Uterus (tissue), 3 donors: ENCODE measurements at regions not wholly inside any gene's neighbourhood (a gene's known extent, or its start where the extent isn't known, plus 50 kb on each side); places are given as distances from the start of the nearest gene placed in this dataset.

Source experiments
- DNase-seq, 2 donors: peaks; one replicate each; pipeline ENCODE4 v3.0.0-alpha.2; 2019 to 2020
- H3K27ac ChIP-seq, 2 donors: fragments of 200-600 bp; sonication (generic); 1 replicate in 1 of 2; 2 replicates in 1 of 2; pipeline ENCODE4 v1.5.1; 2016 to 2018
- H3K27me3 ChIP-seq, 2 donors: fragments of 200-600 bp; sonication (generic); one replicate each; pipeline ENCODE4 v1.5.1; 2018 to 2019; ENCODE audit warnings: control low read depth in 1 of 2
- H3K36me3 ChIP-seq, 2 donors: fragments of 200-600 bp; sonication (generic); one replicate each; pipeline ENCODE4 v1.5.1; 2019; ENCODE audit warnings: control low read depth in 1 of 2
- H3K4me1 ChIP-seq, 2 donors: fragments of 200-600 bp; sonication (generic); one replicate each; pipeline ENCODE4 v1.5.1; 2018 to 2019; ENCODE audit warnings: control low read depth in 1 of 2
- H3K4me3 ChIP-seq, 2 donors: fragments of 200-600 bp; sonication (generic); 1 replicate in 1 of 2; 2 replicates in 1 of 2; pipeline ENCODE4 v1.5.1; 2018 to 2019; ENCODE audit warnings: mild to moderate bottlenecking in 1 of 2
- H3K9me3 ChIP-seq, 2 donors: fragments of 200-600 bp; sonication (generic); one replicate each; pipeline ENCODE4 v1.5.1; 2019; ENCODE audit warnings: control low read depth in 1 of 2
- POLR2A ChIP-seq, 2 donors: fragments of 450-650 bp; IDR thresholded peaks; one replicate each; pipeline ENCODE4 v1.6.1; 2016; ENCODE audit warnings: antibody characterized with exemption in 2 of 2, mild to moderate bottlenecking in 1 of 2, moderate library complexity in 1 of 2
- intact Hi-C: fragments of 100-400 bp; cut with DNase I; formaldehyde crosslinking; loops from one replicate; pipeline ENCODE4 v1.15.1; 2023; ENCODE audit warnings: low total_unique reads
- TF ChIP-seq, protein P1 (sequence below), 4 experiments: fragments of 200-600 bp in 2 of 4; fragments of 450-650 bp in 2 of 4; sonication (generic) in 2 of 4; IDR thresholded peaks; one replicate each; pipeline ENCODE4 v1.5.1; 2016 to 2019; ENCODE audit warnings: antibody characterized with exemption in 4 of 4, mild to moderate bottlenecking in 2 of 4, moderate library complexity in 1 of 4
- donor health status: DM: yes; HTN: yes; CAD: no.

DNA sequence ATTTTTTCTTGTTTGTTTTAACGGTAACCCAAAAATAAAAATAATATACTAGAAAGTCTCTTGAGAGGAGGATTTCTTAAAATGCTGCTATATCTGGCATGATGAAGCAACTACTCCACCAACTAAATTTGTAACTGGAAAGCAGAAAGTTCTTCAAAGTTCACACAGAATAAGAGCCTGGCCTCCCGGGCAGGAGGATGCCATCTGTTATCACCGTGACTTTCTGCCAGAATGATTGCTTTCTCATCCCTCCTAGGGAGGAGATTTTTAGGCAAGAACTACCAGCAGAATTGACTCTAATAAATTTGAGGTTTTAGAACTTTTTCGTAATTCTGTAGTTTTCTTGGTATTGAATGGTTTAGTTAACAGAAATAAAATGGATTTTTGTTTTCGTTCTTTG is 464.6 kb upstream of the ACTBL2 start:
- no peak overlapping the region for H3K4me3 ChIP-seq
- intact Hi-C loops: no loop called here
- TF ChIP-seq, protein P1, sequence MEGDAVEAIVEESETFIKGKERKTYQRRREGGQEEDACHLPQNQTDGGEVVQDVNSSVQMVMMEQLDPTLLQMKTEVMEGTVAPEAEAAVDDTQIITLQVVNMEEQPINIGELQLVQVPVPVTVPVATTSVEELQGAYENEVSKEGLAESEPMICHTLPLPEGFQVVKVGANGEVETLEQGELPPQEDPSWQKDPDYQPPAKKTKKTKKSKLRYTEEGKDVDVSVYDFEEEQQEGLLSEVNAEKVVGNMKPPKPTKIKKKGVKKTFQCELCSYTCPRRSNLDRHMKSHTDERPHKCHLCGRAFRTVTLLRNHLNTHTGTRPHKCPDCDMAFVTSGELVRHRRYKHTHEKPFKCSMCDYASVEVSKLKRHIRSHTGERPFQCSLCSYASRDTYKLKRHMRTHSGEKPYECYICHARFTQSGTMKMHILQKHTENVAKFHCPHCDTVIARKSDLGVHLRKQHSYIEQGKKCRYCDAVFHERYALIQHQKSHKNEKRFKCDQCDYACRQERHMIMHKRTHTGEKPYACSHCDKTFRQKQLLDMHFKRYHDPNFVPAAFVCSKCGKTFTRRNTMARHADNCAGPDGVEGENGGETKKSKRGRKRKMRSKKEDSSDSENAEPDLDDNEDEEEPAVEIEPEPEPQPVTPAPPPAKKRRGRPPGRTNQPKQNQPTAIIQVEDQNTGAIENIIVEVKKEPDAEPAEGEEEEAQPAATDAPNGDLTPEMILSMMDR (IDR thresholded peaks at IDR 0.05): no peak
- TF ChIP-seq POLR2A (IDR thresholded peaks at IDR 0.05): no peak
- no peaks in the 10 kb centered on the region for H3K27me3 ChIP-seq
- DNase-seq: no peak
- H3K36me3 ChIP-seq: no peaks in the 10 kb centered on the region
- H3K9me3 ChIP-seq: no peaks in the 10 kb centered on the region
- no peak overlapping the region for H3K27ac ChIP-seq
- H3K4me1 ChIP-seq: no peaks in the 10 kb centered on the region

DNA sequence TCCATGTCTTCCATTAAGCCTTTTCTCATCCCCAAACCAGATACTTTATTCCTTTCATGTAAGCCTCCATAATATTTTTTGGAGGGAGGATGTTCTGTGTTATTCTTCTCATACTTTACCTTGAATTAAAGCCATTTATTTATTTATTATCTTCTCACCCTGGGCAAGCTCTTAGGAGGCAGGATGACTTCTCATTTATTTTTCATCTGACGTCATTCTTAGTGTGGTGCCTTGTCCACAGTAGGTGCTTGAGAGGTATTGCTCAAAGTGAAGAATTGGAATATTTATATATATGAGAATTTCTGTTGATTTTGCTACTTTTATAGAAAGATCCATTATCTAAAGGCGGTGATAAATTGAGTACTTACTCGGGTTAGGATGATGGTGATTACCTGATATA is 458.3 kb upstream of the ACTBL2 start:
- Histone ChIP-seq H3K4me3 (no peak overlapping the region), H3K4me1 (no peaks in the 10 kb centered on the region), H3K27me3 (no peaks in the 10 kb centered on the region), H3K27ac (no peak overlapping the region), H3K36me3 (no peaks in the 10 kb centered on the region), H3K9me3 (no peaks in the 10 kb centered on the region)
- DNase-seq: no peak
- intact Hi-C loops: no loop called here
- TF ChIP-seq, protein P1 (IDR thresholded peaks at IDR 0.05): no peak
- TF ChIP-seq POLR2A (IDR thresholded peaks at IDR 0.05): no peak

DNA sequence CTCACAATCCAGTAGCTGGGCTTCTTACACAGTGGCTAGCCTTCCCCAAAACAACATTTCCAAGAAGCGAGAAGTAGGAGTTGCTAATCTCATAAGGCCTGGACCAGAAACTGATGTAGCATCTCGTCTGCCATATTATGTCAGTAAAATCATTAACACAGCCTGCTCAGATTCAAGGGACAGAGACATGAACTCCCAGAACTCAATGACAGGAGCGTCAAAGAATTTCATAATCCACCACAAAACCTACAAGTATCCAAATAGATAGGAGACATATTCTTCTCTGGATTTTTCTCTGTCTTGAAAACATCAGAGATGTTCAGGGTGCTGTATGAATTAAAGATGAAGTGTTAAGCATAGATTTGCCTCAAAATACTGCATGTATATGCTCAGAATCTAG is 457.6 kb upstream of the ACTBL2 start:
- TF ChIP-seq, protein P1 (IDR thresholded peaks at IDR 0.05): no peak
- no peak for TF ChIP-seq POLR2A (IDR thresholded peaks at IDR 0.05)
- no peaks in the 10 kb centered on the region for H3K9me3 ChIP-seq
- no peaks in the 10 kb centered on the region for H3K4me1 ChIP-seq
- no peaks in the 10 kb centered on the region for H3K27me3 ChIP-seq
- intact Hi-C loops: no loop called here
- no peak overlapping the region for H3K4me3 ChIP-seq
- DNase-seq: no peak
- no peaks in the 10 kb centered on the region for H3K36me3 ChIP-seq
- H3K27ac ChIP-seq: no peak overlapping the region

GRCh38 chr5:57939771-57940170 is 457.2 kb upstream of the ACTBL2 start:
- intact Hi-C loops: no loop called here
- DNase-seq: no peak
- no peak overlapping the region for H3K4me3 ChIP-seq
- H3K4me1 ChIP-seq: no peaks in the 10 kb centered on the region
- H3K36me3 ChIP-seq: no peaks in the 10 kb centered on the region
- H3K27me3 ChIP-seq: no peaks in the 10 kb centered on the region
- no peak overlapping the region for H3K27ac ChIP-seq
- TF ChIP-seq, protein P1 (IDR thresholded peaks at IDR 0.05): no peak
- TF ChIP-seq POLR2A (IDR thresholded peaks at IDR 0.05): no peak
- no peaks in the 10 kb centered on the region for H3K9me3 ChIP-seq

DNA sequence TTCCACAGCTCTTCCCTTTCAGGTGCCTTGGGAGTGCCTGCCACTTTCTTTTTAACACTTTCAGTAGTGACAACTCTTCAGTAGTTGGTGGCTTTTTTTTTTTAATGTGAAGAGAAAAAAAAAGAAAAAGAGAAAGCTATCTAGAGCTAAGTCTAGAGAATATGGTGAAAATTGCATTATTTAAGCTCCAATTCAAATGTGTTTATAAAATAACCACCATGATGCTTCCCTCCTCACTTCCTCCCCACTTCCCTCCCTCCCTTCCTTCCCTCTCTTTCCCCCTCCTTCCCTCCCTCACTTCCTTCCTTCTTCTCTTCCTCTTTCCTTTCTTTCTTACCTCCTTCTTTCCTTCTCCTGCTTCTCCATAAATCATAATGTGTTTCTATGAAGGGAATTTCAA is 456.7 kb upstream of the ACTBL2 start:
- intact Hi-C loops: no loop called here
- Histone ChIP-seq H3K27ac (no peak overlapping the region), H3K36me3 (no peaks in the 10 kb centered on the region), H3K9me3 (no peaks in the 10 kb centered on the region), H3K4me1 (no peaks in the 10 kb centered on the region), H3K4me3 (no peak overlapping the region), H3K27me3 (no peaks in the 10 kb centered on the region)
- TF ChIP-seq, protein P1 (IDR thresholded peaks at IDR 0.05): no peak
- no peak for TF ChIP-seq POLR2A (IDR thresholded peaks at IDR 0.05)
- DNase-seq: no peak
